ENCODE measurements at regions not wholly inside any gene's neighbourhood (a gene's known extent, or its start where the extent isn't known, plus 50 kb on each side); places are given as distances from the start of the nearest gene placed in this dataset.
A peak's percentile ranks its signal among the peaks of the same experiment; 100 is the strongest.

- no peak for TF ChIP-seq EP300 (IDR thresholded peaks at IDR 0.05)
- peak in 1 of 3 experiments; percentile 43 for TF ChIP-seq CTCF (IDR thresholded peaks at IDR 0.05)
- TF ChIP-seq POLR2A (IDR thresholded peaks at IDR 0.05; ENCODE audit: low read depth): no peak
Measured at GRCh38 chr3:64815195-64815631, 127.4 kb upstream of the ADAMTS9 start.
